CD4-positive, CD25-positive, alpha-beta regulatory T cell (primary cell): ENCODE measurements at regions not wholly inside any gene's neighbourhood (a gene's known extent, or its start where the extent isn't known, plus 50 kb on each side); places are given as distances from the start of the nearest gene placed in this dataset.
"Not testable (repeated sequence)": the region's sequence is repeated elsewhere in the genome, so short reads cannot be mapped to it uniquely, and the experiment has no call there.

Source experiments
- ATAC-seq, 2 donors: fragments of 150-1000 bp; cut with Tn5 transposase; one replicate each; pipeline ENCODE4 v1.10.0; 2021; ENCODE audit warnings: low read depth in 2 of 2, moderate number of reproducible peaks in 2 of 2, moderate library complexity in 1 of 2
- DNase-seq, 3 donors: peaks; one replicate each; pipeline versions ENCODE4 v3.0.0 to v3.0.0-alpha.2; 2012 to 2022; ENCODE audit warnings: mixed read lengths in 1 of 3
- H3K27ac ChIP-seq: one replicate; pipeline ENCODE4 v1.7.0; 2013; ENCODE audit warnings: mild to moderate bottlenecking, low read length; ENCODE audit not compliant: insufficient read depth, poor library complexity, severe bottlenecking
- H3K27me3 ChIP-seq: one replicate; pipeline ENCODE4 v1.7.0; 2013; ENCODE audit warnings: low read length; ENCODE audit not compliant: control insufficient read depth, insufficient read depth
- H3K36me3 ChIP-seq: one replicate; pipeline ENCODE4 v1.7.0; 2013; ENCODE audit warnings: mild to moderate bottlenecking, low read length, moderate library complexity; ENCODE audit not compliant: control insufficient read depth, insufficient read depth
- H3K4me1 ChIP-seq: 2 replicates; pipeline ENCODE4 v1.7.0; 2013; ENCODE audit warnings: mild to moderate bottlenecking, low read length; ENCODE audit not compliant: insufficient read depth, control insufficient read depth, poor library complexity, severe bottlenecking
- H3K4me3 ChIP-seq: one replicate; pipeline ENCODE4 v1.7.0; 2013; ENCODE audit warnings: low read depth, mild to moderate bottlenecking, low read length, moderate library complexity
- H3K9me3 ChIP-seq, 2 experiments: 1 replicate in 1 of 2; 2 replicates in 1 of 2; pipeline ENCODE4 v1.7.0; 2013; ENCODE audit warnings: low read length in 2 of 2, mild to moderate bottlenecking in 1 of 2, moderate library complexity in 1 of 2; ENCODE audit not compliant: control insufficient read depth in 2 of 2
- H3K27ac Mint-ChIP-seq, 3 donors: one replicate each; pipeline ENCODE4 v1.8.0; 2020 to 2022; ENCODE audit warnings: mild to moderate bottlenecking in 3 of 3, mixed read lengths in 3 of 3, moderate library complexity in 2 of 3
- H3K27me3 Mint-ChIP-seq: one replicate; pipeline ENCODE4 v1.8.0; 2022; ENCODE audit warnings: mild to moderate bottlenecking, mixed read lengths
- H3K36me3 Mint-ChIP-seq: one replicate; pipeline ENCODE4 v1.8.0; 2020; ENCODE audit warnings: mixed read lengths
- H3K4me1 Mint-ChIP-seq, 4 donors: one replicate each; pipeline ENCODE4 v1.8.0; 2020 to 2022; ENCODE audit warnings: mixed read lengths in 4 of 4, mild to moderate bottlenecking in 1 of 4
- H3K4me3 Mint-ChIP-seq, 4 donors: one replicate each; pipeline ENCODE4 v1.8.0; 2020 to 2022; ENCODE audit warnings: mild to moderate bottlenecking in 4 of 4, mixed read lengths in 4 of 4, moderate library complexity in 3 of 4
- H3K9me3 Mint-ChIP-seq, 7 donors: one replicate each; pipeline ENCODE4 v1.8.0; 2020 to 2022; ENCODE audit warnings: mixed read lengths in 7 of 7, mild to moderate bottlenecking in 3 of 7, moderate library complexity in 2 of 7

DNA sequence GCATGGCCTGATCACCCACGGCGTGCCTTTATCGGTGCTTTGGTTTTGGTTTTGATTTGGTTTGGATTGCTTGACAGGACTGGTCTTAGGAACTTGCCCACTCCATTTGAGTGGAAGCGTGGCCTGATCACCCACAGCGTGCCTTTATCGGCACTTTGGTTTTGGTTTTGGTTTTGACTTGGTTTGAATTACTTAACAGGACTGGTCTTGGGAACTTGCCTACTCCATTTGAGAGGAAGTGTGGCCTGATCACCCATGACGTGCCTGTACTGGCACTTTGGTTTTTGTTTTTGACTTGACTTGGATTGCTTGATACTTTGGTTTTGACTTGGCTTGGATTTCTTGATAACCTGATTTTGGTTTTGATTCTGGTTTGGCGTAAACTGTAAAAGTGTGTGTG is 115.5 kb upstream of the PGR start:
- not testable (repeated sequence) for H3K27ac Mint-ChIP-seq, H3K4me3 Mint-ChIP-seq, H3K4me3 ChIP-seq, H3K4me1 ChIP-seq, H3K27me3 ChIP-seq, H3K36me3 Mint-ChIP-seq, H3K4me1 Mint-ChIP-seq, ATAC-seq, H3K9me3 ChIP-seq, DNase-seq, H3K27ac ChIP-seq, H3K36me3 ChIP-seq, H3K27me3 Mint-ChIP-seq
- peaks cover 0 to 13% (median 6%) of the 10 kb centered on the region in 7 donors for H3K9me3 Mint-ChIP-seq

DNA sequence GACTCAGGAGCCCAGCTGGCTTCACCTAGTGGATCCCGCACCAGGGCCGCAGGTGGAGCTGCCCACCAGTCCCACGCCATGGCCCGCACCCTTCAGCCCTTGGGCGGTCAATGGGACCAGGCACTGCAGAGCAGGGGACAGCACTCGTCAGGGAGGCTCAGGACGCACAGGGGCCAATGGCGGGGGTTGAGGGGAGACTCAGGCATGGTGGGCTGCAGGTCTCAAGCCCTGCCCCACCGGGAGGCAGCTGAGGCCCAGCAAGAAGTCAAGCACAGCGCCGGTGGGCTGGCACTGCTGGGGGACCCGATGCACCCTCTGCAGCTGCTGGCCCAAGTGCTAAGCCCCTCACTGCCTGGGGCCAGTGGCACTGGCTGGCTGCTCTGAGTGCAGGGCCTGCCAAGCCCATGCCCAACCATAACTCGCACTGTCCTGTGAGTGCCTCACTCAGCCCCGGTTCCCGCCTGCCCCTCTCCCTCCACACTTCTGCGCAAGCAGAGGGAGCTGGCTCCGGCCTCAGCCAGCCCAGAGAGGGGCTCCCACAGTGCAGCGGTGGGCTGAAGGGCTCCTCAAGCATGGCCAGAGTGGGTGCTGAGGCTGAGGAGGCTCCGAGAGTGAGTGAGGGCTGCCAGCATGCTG is 111.7 kb upstream of the PGR start:
- DNase-seq = no peak
- Histone ChIP-seq H3K36me3 (no peaks in the 10 kb centered on the region), H3K27me3 (no peaks in the 10 kb centered on the region), H3K27ac (no peak overlapping the region), H3K4me1 (no peaks in the 10 kb centered on the region), H3K4me3 (no peak overlapping the region), H3K9me3 (no peaks in the 10 kb centered on the region)
- no peaks in the 10 kb centered on the region for H3K27me3 Mint-ChIP-seq
- no peak for ATAC-seq
- H3K9me3 Mint-ChIP-seq = peaks cover 0 to 20% (median 4%) of the 10 kb centered on the region in 7 donors
- H3K4me1 Mint-ChIP-seq = no peaks in the 10 kb centered on the region
- no peak overlapping the region for H3K4me3 Mint-ChIP-seq
- no peak overlapping the region for H3K27ac Mint-ChIP-seq
- H3K36me3 Mint-ChIP-seq = no peaks in the 10 kb centered on the region

DNA sequence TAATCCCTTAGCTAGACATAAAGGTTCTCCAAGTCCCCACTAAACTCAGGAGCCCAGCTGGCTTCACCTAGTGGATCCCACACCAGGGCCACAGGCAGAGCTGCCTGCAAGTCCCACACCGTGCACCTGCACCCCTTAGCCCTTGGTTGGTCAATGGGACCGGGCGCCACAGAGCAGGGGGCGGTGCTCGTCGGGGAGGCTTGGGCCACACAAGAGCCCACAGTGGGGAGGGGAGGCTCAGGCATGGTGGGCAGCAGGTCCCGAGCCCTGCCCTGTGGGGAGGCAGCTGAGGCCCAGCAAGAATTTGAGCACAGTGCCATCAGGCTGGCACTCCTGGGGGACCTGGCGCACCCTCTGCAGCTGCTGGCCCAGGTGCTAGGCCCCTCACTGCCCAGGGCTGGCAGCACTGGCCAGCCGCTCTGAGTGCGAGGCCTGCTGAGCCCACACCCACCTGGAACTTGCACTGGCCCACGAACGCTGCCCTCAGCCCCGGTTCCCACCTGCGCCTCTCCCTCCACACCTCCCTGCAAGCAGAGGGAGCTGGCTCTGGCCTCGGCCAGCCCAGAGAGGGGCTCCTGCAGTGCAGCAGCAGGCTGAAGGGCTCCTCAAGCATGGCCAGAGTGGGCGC is 101.7 kb upstream of the PGR start:
- peaks cover 0 to 20% (median 9%) of the 10 kb centered on the region in 7 donors for H3K9me3 Mint-ChIP-seq
- not testable (repeated sequence) for H3K27ac Mint-ChIP-seq, H3K27me3 Mint-ChIP-seq, H3K4me1 Mint-ChIP-seq, H3K4me3 ChIP-seq, H3K9me3 ChIP-seq, H3K4me3 Mint-ChIP-seq, H3K27me3 ChIP-seq, H3K27ac ChIP-seq, DNase-seq, H3K36me3 Mint-ChIP-seq, H3K4me1 ChIP-seq, H3K36me3 ChIP-seq, ATAC-seq

DNA sequence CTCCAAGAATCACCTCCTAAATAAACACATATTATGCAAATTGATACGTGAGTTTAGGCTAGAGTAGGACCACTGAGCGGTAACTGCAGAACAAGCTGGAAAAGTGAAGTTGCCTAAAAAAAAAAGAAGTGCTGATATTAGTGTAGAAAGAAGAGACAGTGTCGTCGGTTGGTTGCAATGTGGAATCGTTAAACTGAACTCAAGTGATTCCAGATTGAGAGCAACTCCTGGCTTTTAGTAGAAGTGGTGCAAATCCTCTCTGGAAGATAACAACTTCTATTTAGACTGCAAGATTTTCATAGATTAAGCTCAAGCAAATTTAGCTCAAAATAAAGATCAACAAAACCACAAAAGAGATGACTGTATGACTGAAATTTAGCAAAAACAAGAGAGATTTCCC is 97.0 kb upstream of the PGR start:
- ATAC-seq (no peak), DNase-seq (no peak)
- Mint-ChIP-seq H3K36me3 (no peaks in the 10 kb centered on the region), H3K27me3 (no peaks in the 10 kb centered on the region), H3K4me1 (no peaks in the 10 kb centered on the region), H3K27ac (no peak overlapping the region), H3K4me3 (no peak overlapping the region), H3K9me3 (peaks cover 0 to 45% (median 10%) of the 10 kb centered on the region in 7 donors)
- H3K4me3 ChIP-seq = no peak overlapping the region
- H3K9me3 ChIP-seq = peaks cover 3 to 7% of the 10 kb centered on the region in 2 experiments
- no peak overlapping the region for H3K27ac ChIP-seq
- no peaks in the 10 kb centered on the region for H3K36me3 ChIP-seq
- H3K4me1 ChIP-seq = no peaks in the 10 kb centered on the region
- H3K27me3 ChIP-seq = no peaks in the 10 kb centered on the region

DNA sequence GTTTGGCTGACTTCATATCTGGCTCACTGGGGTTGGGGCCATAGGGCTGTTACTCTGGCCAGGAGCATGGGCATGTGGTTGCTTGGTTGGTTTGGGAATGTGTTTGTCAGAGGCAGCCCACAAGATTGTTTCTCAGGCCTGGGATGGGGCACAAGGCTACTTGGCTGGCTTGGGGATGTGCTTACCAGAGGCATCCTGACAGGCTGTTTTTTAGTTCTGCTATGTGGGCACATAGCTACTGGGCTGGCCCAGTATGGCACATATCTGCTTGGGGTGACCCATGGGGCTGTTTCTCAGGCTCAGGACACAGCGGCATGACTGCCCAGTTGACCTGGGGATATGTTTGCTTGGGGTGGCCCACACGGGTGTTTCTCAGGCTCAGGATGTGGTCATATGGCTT is 94.6 kb upstream of the PGR start:
- Mint-ChIP-seq H3K9me3 (peaks cover 0 to 40% (median 14%) of the 10 kb centered on the region in 7 donors), H3K27me3 (no peaks in the 10 kb centered on the region)
- no peaks in the 10 kb centered on the region for H3K27me3 ChIP-seq

DNA sequence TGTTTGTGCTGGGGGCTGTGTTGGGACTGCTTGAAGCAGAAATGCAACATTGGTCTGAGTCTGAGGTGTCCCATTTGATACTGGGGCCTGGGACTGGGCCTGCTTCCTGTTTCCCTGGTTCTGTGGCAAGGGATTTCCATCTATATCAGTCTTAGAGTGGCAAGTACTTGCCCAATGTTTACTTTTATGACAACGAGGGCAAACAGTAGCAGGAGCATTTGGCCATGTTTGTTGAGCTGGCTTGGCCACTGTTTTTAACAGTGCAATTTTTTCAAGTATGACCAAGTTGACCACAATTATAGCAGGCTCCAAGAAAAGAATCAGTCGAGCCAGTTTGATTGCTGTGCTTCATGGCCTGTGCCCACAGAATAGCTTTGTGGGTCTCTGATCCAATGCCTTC is 88.5 kb upstream of the PGR start:
- H3K4me1 Mint-ChIP-seq, H3K9me3 ChIP-seq, DNase-seq, H3K36me3 ChIP-seq, H3K4me1 ChIP-seq, H3K36me3 Mint-ChIP-seq, ATAC-seq, H3K27me3 Mint-ChIP-seq, H3K27ac ChIP-seq, H3K4me3 ChIP-seq, H3K27ac Mint-ChIP-seq, H3K4me3 Mint-ChIP-seq, H3K27me3 ChIP-seq: not testable (repeated sequence)
- peaks cover 3 to 49% (median 10%) of the 10 kb centered on the region in 7 donors for H3K9me3 Mint-ChIP-seq

More for the DNA sequence above, 94.6 kb upstream of the PGR start:
- ATAC-seq (no peak), DNase-seq (no peak)
- no peaks in the 10 kb centered on the region for H3K4me1 ChIP-seq
- no peaks in the 10 kb centered on the region for H3K36me3 ChIP-seq
- H3K27ac ChIP-seq = no peak overlapping the region
- H3K36me3 Mint-ChIP-seq = no peaks in the 10 kb centered on the region
- no peaks in the 10 kb centered on the region for H3K4me1 Mint-ChIP-seq
- H3K4me3 ChIP-seq = no peak overlapping the region
- peaks cover 4 to 7% of the 10 kb centered on the region in 2 experiments for H3K9me3 ChIP-seq
- no peak overlapping the region for H3K27ac Mint-ChIP-seq
- H3K4me3 Mint-ChIP-seq = no peak overlapping the region

DNA sequence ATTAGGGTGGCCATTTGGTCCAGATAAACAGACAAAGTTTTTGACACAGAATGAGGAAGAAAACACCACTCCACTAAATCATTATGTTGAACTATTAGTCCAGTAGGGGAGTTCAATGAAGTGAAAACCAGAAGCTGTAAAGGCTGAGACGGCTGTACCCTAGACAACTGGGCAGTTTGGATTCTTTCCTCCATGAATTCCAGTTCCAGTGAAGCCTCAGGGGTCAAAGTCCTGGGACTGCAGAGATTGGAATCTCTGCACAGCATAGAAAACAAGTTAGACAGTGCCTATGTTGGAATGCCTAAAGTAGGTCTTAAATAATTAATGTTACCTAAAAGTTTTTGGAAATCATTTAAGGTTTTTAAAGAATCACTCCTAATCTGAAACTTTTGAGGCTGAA is 86.5 kb upstream of the PGR start:
- not testable (repeated sequence) for H3K27me3 ChIP-seq, H3K4me3 ChIP-seq, H3K27ac ChIP-seq, H3K9me3 ChIP-seq, H3K4me3 Mint-ChIP-seq, ATAC-seq, H3K27me3 Mint-ChIP-seq, H3K4me1 Mint-ChIP-seq, DNase-seq, H3K4me1 ChIP-seq, H3K27ac Mint-ChIP-seq, H3K36me3 ChIP-seq, H3K36me3 Mint-ChIP-seq
- H3K9me3 Mint-ChIP-seq = peaks cover 3 to 56% (median 13%) of the 10 kb centered on the region in 7 donors

DNA sequence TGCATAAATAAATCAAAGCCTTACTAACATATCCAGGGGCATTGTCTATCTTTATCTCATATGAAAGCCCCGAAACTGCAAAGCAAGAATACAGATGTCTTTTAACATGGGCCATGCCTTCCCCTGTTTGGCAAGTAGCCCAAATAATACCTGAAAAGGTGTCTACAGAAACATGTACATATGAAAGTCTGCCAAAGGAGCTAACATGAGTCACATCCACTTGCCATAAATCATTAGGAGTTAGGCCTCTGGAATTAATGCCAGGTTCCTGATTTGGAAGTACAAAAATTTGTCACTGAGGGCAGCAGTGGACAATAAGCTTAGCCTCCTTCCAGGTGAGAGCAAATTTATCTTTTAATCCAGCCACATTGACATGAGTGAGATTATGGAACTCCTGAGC is 85.5 kb upstream of the PGR start:
- Mint-ChIP-seq H3K4me3 (no peak overlapping the region), H3K27me3 (peaks cover 5% of the 10 kb centered on the region), H3K9me3 (peaks cover 3 to 58% (median 14%) of the 10 kb centered on the region in 7 donors)

More for the DNA sequence above, 85.5 kb upstream of the PGR start:
- H3K27ac ChIP-seq = no peak overlapping the region
- H3K4me1 ChIP-seq = no peaks in the 10 kb centered on the region
- no peaks in the 10 kb centered on the region for H3K27me3 ChIP-seq
- ATAC-seq (no peak), DNase-seq (no peak)
- Mint-ChIP-seq H3K36me3 (no peaks in the 10 kb centered on the region), H3K4me1 (no peaks in the 10 kb centered on the region), H3K27ac (no peak overlapping the region)
- no peak overlapping the region for H3K4me3 ChIP-seq
- peaks cover 2 to 5% of the 10 kb centered on the region in 2 experiments for H3K9me3 ChIP-seq
- no peaks in the 10 kb centered on the region for H3K36me3 ChIP-seq
